ENCODE measurements at regions not wholly inside any gene's neighbourhood (a gene's known extent, or its start where the extent isn't known, plus 50 kb on each side); places are given as distances from the start of the nearest gene placed in this dataset.
A peak's percentile ranks its signal among the peaks of the same experiment; 100 is the strongest.
"Not testable (repeated sequence)": the region's sequence is repeated elsewhere in the genome, so short reads cannot be mapped to it uniquely, and the experiment has no call there.

GRCh38 chr21:27582246-27582947, 615.5 kb upstream of the ADAMTS5 start:
- no peak for DNase-seq

GRCh38 chr21:27581168-27581567, 614.3 kb upstream of the ADAMTS5 start:
- no peak for DNase-seq

GRCh38 chr21:27580276-27580675, 613.4 kb upstream of the ADAMTS5 start:
- DNase-seq: no peak

DNA sequence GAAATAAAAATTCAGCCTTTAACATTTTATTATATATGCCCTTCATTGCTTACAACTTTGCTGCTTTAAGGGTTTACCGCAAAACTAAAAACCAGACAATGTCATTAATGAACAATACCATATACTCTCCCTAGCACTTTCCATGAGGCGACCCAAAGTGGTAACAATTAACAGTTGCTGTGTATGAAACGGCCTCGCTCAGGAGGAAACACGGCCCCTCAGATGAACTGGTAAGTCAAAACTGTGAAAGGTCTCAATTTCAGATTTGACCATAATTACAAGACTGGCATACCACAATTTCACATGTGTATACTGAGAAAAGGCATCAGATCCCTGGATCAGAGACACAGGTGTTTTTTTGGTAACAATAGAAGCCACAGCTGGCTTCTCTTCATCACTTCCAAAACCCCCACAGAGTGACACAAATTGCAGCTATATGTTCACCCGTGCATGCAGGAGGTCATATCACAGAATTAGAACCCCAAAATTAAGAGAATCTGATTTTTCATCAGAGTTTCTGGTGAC, 611.9 kb upstream of the ADAMTS5 start:
- DNase-seq: no peak

GRCh38 chr21:27572696-27573095, 605.8 kb upstream of the ADAMTS5 start:
- DNase-seq: no peak

- no peak for DNase-seq
These were observed 604.8 kb upstream of the ADAMTS5 start for GRCh38 chr21:27571706-27572105.

GRCh38 chr21:27570306-27570868, 603.5 kb upstream of the ADAMTS5 start:
- no peak for DNase-seq

- no peak for DNase-seq
These were observed 602.9 kb upstream of the ADAMTS5 start for GRCh38 chr21:27569831-27570230.

DNA sequence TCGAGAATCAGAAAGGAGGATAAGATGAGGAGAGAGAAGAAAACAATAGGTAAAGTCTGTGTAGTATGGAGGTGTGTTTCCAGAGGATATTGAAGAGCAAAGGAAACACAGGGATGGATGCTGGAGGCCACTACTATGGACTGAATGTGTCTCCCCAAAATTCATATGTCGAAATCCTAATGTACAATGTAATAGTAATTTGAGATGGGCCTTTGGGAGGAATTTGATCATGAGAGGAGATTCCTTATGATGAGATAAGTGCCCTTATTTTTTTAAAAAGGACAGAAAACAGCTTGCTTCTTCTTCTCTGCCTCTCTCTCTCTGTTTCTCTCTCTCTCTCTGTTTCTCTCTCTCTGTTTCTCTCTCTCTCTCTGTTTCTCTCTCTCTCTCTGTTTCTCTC, 602.2 kb upstream of the ADAMTS5 start:
- DNase-seq: no peak

DNA sequence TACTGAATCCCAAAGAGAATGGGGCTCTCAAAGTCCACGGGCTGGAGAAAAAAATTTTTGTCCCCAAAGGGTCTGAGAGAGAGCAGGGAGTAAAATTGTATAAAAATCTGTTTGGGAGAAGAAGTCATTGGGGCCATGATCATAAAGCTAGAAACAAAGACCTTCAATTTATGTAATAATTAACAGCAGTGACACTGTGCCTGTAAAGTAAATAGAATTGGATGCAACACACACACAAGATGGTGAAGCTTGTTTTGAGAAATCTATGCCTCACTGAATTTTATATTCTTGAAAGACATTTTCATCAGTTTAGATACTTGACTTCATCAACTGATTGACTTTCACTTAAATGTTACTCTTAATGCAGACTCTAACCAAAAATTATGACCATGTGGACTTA, 600.5 kb upstream of the ADAMTS5 start:
- no peak for DNase-seq

- DNase-seq: no peak
These were observed 599.6 kb upstream of the ADAMTS5 start for GRCh38 chr21:27566521-27566920.

DNA sequence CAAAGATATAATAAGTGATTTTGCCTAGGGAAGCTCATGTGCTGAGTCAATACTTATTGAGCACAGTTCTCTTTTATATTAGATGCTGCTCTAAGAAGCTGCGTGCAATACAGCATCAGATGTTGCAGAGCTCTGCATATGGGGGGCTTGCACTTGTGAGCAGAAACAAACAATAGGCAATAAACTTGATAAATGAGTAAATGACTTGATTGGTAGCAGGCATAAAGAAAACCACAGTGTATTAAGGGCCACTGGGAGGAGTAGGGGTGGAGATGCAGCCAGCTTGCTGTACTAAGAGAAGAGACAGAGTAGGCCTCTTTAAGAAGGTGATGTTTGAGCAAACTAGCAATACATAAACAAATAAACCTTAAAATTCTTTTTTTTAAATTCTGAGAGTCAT, 598.5 kb upstream of the ADAMTS5 start:
- no peak for DNase-seq

DNA sequence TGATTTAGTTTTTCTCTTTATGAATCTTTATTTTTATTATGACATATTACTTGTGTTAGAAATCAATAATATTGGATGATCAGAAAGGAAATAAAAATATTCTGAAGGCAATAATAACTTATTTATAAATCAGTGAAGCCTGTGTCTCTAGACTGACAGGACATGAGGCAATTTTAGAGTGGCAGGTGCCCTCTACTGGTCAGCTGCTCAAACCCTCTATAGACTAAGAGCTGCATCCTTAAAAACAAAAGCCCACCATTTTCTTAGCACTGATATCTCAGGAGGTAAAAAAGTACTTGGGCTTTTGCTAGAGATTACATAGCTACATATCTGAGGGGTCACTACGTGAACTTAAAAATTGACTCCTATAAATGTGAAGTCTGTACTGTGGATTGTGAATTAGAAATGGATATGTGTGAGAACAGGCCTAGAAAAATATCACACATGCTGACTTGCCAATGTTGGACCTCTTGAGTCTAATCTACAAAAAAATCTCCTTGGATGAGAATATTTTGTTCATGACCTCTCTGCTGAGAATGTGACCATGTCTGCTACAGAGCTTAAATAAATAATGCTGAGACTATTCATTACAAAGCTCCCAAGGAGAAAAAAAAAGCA, 597.9 kb upstream of the ADAMTS5 start:
- peak; percentile 36 for DNase-seq

DNA sequence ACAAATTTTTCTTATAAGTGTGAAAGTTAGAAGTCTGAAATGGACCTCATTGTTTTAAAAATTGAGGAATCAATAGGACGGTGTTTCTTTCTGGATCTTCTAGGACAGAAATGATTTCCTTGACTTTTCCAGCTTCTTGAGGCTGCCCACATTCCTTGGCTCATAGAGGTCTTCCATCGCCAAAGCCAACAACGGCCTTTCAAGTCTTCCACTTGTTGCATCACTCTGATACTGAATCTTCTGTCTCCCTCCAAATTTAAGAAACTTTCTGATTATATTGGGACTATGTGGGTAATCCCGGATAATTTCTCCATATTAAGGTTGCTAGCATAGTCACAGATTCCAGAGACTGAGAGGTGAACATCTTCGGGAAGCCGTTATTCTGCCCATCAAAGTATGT, 595.4 kb upstream of the ADAMTS5 start:
- DNase-seq: no peak

GRCh38 chr21:27561116-27561515, 594.2 kb upstream of the ADAMTS5 start:
- no peak for DNase-seq

DNA sequence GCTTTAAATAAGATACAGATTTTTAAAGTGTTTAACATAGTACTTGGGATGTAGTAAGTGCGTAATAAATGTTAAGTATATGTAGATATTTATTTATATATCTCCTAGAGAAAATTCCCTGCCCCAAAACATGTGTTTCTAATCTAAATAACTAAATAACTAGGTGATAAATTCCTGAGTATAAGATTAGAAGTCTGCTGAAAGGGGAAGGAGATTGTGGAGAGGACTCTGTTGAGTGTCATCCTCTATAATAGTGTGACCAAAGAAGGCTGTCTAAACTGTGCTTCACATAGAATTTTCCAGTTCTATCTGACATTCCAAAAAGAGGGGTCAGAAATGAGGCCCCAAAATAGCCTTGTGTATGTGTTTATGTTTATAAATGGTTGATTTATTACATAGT, 590.5 kb upstream of the ADAMTS5 start:
- DNase-seq: no peak

DNA sequence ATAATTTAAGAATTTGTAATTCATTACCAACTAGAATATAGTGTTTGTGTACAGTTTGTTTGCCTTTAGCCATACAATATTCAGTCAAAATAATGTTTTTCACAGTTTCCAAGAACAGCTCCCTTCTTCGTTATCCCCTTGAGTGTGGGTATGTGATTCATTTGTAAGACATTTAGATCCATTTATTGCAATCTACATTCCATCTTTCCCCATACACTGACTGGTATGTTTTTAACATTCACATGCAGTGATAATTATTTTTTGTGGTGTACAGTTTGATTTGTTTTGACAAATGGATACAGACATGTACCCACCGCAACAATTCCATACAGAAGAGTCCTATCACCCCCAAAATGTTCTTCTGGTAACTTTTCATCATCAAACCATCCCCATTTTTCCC, 589.1 kb upstream of the ADAMTS5 start:
- no peak for DNase-seq

GRCh38 chr21:27550287-27550686, 583.4 kb upstream of the ADAMTS5 start:
- no peak for DNase-seq

DNA sequence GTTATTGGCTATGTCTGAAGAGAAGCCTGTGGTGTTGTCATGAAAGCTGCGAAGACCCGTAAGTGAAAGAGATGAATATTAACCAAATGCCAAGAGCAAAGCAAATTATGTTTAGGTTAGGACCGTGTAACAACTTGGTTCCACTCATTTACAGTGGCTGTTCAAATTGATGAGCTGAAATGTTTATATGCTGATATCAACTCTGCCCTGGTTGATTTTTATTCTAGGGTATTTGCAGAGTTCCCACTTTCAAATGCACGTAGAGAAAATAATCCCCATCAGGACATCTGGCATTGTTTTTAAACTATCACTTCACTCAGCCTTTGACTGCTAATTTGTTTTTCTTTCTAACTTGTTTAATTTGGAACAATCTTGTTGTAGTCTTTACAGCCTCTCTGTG, 581.6 kb upstream of the ADAMTS5 start:
- no peak for DNase-seq

GRCh38 chr21:27545754-27546349, 579.0 kb upstream of the ADAMTS5 start:
- DNase-seq: no peak

- DNase-seq: not testable (repeated sequence)
These were observed 575.2 kb upstream of the ADAMTS5 start for GRCh38 chr21:27542126-27542525.

- DNase-seq: no peak
These were observed 569.4 kb upstream of the ADAMTS5 start for GRCh38 chr21:27536319-27536718.

GRCh38 chr21:27535188-27535587, 568.3 kb upstream of the ADAMTS5 start:
- DNase-seq: no peak

DNA sequence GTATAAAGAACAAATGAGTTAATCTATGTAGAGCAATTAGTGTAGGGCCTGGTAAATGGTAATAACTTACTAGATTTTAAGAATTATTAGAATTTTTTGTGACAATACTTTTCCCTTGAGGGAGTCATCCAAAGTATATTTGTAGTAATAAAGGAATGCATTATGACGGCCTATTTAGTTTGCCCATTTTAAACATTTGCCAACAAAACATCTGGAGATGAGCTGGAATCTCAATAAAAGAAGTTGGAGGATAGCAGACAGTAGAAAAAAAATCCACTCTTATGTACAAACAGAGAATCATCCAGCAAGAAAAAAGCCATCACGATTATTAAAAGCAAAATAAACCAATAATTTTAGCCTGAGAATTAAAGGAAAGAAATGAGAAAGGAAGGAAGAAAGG, 567.3 kb upstream of the ADAMTS5 start:
- no peak for DNase-seq
